ENCODE measurements at regions not wholly inside any gene's neighbourhood (a gene's known extent, or its start where the extent isn't known, plus 50 kb on each side); places are given as distances from the start of the nearest gene placed in this dataset.

GRCh38 chr2:56713161-56713676 lies 529.4 kb downstream of the CCDC85A start:
- DNase-seq, result no peak

DNA sequence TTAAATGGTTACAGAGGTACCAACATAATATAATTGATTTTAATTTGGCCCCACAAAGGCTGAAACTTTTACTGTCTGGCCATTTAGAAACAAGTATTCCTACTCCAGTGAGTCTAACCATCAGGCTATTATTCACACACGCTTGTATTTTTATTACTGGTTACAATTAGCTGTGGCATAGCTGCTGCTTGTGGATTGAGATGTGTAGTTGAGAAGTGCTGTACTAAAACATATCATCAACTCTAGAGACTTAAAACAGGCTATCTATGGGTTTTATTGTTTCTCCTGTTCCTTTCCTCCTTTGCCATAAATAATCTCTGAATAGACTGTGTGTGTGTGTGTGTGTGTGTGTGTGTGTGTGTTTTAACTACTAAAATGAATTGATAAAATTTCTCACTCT lies 530.2 kb downstream of the CCDC85A start:
- no peak for DNase-seq

DNA sequence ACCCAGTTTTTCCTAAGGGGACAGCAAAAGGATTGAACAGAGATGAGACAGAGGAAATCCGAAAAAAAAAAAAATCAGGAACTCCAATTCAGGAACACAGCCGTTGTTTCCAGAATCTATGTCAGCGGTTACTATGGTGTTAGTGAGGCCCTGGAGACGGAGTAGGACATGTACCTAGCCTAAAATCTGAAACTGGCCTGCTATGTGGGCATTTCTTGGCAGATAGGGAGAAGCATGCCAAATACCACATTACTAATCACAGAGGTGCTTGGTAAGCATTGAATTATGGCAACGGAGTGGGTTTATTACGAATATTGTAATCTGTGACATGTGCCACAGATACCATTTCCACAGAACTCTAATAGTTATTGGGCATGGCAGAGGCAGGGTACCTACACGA lies 530.6 kb downstream of the CCDC85A start:
- no peak for DNase-seq

- DNase-seq, result no peak
Observed at GRCh38 chr2:56715683-56716082, 531.9 kb downstream of the CCDC85A start.

DNA sequence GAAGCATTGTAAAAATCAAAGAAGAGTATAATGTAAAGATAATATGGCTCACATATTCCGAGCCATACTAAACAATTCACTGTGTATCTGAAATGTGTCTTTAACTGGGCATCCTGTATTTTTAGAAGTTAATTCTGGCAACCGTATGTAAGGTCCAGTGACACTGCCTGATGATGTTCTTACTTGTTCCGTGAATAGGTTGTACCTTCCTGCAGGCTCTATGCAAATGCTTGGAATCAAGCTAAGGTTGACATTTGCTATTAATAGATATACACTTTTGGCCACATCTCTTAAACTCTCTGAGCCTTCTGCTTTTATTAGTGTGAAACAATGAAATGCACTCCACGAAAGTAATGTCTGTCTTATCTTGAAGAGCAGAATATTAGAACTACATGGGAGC lies 534.6 kb downstream of the CCDC85A start:
- DNase-seq, result no peak

- DNase-seq, result no peak
Observed at GRCh38 chr2:56729212-56729611, 545.4 kb downstream of the CCDC85A start.

- DNase-seq, result no peak
Observed at GRCh38 chr2:56732946-56733345, 549.2 kb downstream of the CCDC85A start.

DNA sequence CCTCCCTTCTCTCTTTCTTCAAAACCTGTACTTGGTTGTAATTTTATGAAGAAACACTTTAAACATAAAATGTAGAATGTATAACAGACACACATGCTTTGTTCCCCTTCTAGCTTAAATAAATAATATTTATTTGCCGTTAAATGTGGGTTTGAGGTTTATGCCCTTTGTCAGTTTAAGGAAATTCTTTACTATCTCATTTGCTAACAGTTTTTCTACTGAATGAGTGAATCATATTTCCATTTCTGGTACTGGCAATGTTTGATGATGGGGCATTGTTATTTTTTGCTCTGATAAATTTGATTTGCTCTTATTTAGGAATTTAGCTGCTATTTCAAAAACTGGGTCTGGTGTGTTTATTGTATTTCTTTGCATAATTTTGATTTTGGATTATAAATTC lies 555.6 kb downstream of the CCDC85A start:
- no peak for DNase-seq

GRCh38 chr2:56741601-56742102 lies 557.9 kb downstream of the CCDC85A start:
- no peak for DNase-seq

DNA sequence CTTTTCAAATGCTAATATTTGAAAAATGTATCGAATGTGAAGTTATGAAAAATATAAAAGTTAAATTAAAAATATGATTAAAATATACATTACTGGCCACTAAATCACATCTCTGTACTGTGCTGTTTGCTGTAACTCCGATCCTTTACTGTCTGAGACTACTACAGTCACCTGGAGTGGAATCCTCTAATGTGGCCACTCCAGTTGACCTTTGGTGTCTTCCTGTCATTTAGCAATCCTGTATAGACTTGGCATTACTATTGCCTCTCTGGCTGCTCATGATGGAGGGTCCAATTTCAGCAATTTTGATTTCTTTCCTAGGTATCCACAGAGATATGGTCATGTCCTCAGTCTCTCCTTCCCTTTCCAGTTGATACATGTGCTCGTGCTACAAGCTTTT lies 560.0 kb downstream of the CCDC85A start:
- no peak for DNase-seq

DNA sequence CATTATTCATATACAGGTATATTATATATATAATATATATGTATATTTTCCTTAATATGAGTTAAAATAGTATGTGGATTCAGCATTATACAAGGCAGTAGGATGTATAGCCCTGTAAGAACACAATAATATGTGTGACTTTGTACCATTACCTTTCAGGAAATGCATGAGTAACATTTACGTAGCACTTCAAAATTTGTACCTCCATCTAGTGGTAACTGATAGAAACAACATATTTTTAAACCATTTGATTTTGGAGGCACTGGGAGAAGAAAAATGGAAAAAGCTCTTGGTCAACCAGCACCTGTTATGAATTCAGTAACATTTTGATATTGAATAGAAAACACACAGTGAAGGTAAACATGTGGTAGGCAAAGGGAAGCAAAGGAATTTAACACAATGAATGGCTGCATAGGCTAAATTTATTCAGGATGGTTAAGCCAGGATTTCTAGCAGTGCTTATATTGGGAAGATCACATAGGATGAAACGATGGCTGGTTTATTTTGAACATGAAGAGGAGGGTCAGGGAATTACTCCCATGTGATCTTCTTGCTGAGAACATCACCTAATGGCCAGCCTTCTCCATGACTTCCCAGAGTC lies 565.5 kb downstream of the CCDC85A start:
- peak; percentile 54 for DNase-seq

DNA sequence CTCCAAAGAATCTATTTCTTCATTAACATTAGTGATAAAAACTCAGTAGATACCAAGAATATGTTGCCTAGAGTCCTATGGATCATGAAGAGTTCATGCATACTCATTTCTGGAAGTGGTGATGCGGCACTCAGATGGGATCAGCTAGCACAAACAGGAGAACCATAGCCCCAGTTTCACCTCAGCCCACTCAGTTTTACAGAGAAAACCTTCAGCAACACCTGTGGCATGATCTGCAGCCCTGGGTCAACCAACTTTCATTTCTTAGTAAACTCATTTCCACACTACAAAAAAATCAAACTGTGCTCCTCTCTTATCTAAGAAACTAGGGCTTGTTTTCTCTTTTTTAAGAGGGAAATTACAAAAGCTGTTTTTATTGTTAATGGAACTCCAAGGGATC lies 569.4 kb downstream of the CCDC85A start:
- no peak for DNase-seq

DNA sequence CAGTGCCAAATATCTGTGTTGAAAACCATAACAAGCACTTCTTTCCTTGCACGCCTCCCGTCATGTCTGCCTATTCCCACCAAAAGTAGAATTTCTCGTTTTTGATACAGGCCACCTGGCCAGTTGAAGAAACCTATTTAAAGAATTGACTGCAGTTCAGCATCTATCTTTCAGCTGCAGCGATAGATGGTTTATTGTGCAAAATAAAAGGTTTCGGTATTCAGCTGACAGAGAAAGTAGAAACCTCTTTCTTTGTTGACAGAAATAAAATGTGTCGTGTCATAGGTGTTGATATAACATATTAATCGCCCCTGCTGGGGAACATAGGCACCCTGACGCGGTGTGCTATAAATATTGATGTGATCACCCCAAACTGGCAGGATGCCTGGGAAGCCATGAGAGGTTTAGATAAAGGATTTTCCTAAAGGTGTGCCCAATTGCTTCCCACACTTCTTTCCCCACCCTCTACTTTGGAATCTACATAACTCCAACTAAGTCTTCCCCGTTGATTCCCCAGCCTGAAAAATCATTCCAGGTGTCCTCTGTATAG lies 570.4 kb downstream of the CCDC85A start:
- no peak for DNase-seq

GRCh38 chr2:56754627-56755026 lies 570.8 kb downstream of the CCDC85A start:
- DNase-seq, result no peak

DNA sequence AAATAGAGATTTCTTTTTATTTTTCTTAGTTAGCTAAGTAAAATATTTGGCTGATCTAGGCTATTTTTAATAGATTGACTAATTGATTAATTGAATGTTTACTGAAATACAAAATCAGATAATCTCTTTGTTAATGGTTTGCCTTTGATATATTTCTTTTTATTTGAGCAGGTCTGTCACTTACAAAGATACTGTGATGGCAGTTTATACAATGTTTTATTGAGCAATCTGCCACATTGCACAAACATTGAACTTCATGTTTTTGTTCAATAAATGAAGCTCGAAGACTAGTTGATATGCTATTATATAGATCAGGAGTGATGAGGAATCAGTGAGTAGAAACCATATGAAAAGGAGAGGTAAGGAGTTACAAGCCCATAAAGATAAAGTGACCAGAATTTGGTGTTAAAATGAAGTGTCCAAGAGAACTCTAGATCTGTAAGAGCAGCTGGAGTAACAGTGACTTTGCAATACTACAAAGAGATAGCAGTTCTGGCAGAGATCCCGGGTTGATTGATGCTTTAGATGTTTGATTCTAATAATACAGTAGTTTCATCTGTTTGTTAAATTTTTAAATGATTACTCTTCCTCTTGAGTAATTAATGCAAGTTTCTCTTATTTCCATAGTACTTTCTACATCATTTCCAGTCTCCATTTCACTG lies 574.2 kb downstream of the CCDC85A start:
- no peak for DNase-seq

- DNase-seq, result no peak
Observed at GRCh38 chr2:56763683-56764082, 579.9 kb downstream of the CCDC85A start.

GRCh38 chr2:56768973-56769372 lies 585.2 kb downstream of the CCDC85A start:
- DNase-seq, result no peak

GRCh38 chr2:56770490-56770889 lies 586.7 kb downstream of the CCDC85A start:
- no peak for DNase-seq

GRCh38 chr2:56784046-56784445 lies 600.3 kb downstream of the CCDC85A start:
- DNase-seq, result no peak

GRCh38 chr2:56801214-56801613 lies 617.4 kb downstream of the CCDC85A start:
- no peak for DNase-seq

DNA sequence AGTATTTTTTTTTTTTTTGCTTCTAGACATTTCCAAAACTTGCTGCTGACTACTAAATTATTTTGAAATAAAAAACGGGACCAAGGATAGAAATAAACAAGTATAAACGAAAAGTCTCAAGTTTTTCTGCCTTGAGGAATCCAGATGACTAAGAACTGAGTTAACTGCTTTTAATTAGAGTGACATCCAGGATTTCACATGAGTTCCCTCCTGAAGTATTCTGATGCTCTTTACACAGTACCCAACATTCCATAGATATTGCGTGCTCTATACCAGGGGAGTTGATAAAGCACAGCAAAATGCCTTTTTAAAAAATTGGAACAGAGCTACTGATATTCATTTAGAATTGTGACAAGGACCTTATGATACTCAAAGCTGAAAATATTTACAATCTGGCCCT lies 618.0 kb downstream of the CCDC85A start:
- DNase-seq, result no peak

GRCh38 chr2:56803596-56803995 lies 619.8 kb downstream of the CCDC85A start:
- no peak for DNase-seq

- DNase-seq, result no peak
Observed at GRCh38 chr2:56806924-56807323, 623.1 kb downstream of the CCDC85A start.

DNA sequence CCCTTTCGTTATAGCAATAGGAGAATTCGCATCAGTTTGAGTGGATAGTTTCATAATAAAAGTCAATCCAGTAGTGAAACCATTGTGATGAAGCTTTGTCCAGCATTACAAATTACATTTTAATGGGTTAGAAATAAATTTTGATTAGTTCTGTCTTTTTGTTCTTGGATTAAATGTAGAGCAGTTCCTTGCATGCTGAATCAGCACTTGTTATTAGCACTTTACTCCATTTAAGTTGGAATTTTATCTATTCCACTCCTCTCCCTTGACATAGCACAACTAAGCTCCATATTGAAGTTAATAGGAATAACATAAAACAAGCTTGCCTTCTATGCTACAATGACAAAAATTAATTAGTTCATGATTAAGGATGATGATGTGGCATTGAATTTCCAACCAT lies 624.1 kb downstream of the CCDC85A start:
- DNase-seq, result no peak

All from NCI-H1417 treated with DMSO at 0.1 percent for 48 hours (cell line).